ENCODE measurements at regions not wholly inside any gene's neighbourhood (a gene's known extent, or its start where the extent isn't known, plus 50 kb on each side); places are given as distances from the start of the nearest gene placed in this dataset.

GRCh38 chr7:69211336-69211735 lies 386.9 kb upstream of the AUTS2 start:
- no peak for TF ChIP-seq CTCF (IDR thresholded peaks at IDR 0.05)
- no peak for TF ChIP-seq POLR2A (IDR thresholded peaks at IDR 0.05)
